VCaP (cell line): ENCODE measurements at regions not wholly inside any gene's neighbourhood (a gene's known extent, or its start where the extent isn't known, plus 50 kb on each side); places are given as distances from the start of the nearest gene placed in this dataset.
"Not testable (repeated sequence)": the region's sequence is repeated elsewhere in the genome, so short reads cannot be mapped to it uniquely, and the experiment has no call there.

ENCODE experiments used
- H3K27ac ChIP-seq: fragments of 450-650 bp; 2 replicates; pipeline ENCODE4 v1.5.1; 2017
- TF ChIP-seq, protein P1 (sequence below): fragments of 450-650 bp; conservative IDR thresholded peaks from 2 replicates; pipeline ENCODE4 v1.5.1; 2017; ENCODE audit warnings: mild to moderate bottlenecking, moderate library complexity

DNA sequence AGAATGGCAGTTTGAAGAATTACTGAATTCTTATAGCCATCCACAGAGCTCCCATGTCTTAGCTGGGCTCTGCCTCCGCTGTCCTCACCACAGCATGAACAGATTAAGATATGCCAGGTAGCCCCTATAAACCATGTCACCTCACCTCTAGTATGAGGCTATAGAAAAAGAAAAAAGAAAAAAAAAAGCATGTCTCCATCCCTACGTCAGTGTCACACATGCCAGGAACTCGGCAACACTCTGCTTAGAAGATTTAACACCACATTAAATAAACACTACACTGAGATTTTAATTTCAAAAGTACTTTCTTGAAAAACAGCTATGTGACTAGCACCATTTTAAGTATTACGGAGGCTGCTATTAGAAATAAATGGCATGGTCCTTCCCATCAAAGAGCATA is 149.4 kb downstream of the CAPZA3 start:
- H3K27ac ChIP-seq: no peak overlapping the region
- TF ChIP-seq, protein P1, sequence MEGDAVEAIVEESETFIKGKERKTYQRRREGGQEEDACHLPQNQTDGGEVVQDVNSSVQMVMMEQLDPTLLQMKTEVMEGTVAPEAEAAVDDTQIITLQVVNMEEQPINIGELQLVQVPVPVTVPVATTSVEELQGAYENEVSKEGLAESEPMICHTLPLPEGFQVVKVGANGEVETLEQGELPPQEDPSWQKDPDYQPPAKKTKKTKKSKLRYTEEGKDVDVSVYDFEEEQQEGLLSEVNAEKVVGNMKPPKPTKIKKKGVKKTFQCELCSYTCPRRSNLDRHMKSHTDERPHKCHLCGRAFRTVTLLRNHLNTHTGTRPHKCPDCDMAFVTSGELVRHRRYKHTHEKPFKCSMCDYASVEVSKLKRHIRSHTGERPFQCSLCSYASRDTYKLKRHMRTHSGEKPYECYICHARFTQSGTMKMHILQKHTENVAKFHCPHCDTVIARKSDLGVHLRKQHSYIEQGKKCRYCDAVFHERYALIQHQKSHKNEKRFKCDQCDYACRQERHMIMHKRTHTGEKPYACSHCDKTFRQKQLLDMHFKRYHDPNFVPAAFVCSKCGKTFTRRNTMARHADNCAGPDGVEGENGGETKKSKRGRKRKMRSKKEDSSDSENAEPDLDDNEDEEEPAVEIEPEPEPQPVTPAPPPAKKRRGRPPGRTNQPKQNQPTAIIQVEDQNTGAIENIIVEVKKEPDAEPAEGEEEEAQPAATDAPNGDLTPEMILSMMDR: no peak

DNA sequence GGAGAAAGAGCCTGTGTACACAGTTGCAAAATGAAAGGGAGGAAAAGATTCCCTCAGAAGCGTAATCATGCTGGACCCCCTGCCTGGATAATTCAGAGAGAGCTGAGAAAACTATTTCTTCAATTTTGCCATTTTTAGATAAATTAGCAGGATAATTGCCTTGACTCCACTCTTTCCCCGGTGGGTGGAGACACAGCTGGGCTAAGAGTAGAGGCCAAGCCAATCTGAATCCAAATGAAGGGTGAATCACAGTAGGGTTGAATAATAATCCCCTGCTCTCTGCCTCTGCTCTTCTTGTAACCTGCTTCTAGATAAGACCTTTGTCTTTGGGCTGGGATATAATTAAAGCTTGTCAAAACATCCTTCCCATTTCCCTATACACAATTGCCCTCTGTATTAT is 150.1 kb downstream of the CAPZA3 start:
- TF ChIP-seq, protein P1: no peak
- H3K27ac ChIP-seq: no peak overlapping the region

DNA sequence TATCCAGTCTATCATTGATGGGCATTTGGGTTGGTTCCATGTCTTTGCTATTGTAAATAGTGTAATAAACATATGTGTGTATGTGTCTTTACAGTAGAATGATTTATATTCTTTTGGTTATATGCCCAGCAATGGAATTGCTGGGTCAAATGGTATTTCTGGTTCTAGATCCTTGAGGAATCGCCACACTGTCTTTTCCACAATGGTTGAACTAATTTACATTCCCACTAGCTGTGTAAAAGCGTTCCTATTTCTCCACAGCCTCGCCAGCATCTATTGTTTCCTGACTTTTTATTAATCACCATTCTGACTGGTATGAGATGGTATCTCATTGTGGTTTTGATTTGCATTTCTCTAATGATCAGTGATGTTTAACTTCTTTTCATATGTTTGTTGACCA is 152.7 kb downstream of the CAPZA3 start:
- not testable (repeated sequence) for H3K27ac ChIP-seq

DNA sequence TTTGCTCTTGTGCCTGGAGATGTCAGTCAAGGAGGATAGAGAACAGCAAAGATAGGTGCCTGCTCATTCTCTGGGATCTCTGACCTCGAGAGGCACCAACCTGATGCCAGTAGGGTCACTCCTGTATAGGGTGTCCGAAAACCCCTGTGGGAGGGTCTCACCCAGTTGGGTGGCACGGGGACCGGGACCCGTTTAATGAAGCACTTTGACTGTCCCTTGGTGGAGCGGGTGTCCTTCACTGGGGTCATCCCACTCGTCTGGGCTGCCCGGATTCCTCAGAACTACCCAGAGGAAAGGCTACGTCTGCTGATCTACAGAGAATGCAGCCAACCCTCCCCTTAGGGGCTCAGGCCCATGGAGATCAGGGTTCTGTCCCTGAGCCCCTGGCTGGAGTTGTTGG is 157.6 kb downstream of the CAPZA3 start:
- TF ChIP-seq, protein P1: no peak
- H3K27ac ChIP-seq: no peak overlapping the region

DNA sequence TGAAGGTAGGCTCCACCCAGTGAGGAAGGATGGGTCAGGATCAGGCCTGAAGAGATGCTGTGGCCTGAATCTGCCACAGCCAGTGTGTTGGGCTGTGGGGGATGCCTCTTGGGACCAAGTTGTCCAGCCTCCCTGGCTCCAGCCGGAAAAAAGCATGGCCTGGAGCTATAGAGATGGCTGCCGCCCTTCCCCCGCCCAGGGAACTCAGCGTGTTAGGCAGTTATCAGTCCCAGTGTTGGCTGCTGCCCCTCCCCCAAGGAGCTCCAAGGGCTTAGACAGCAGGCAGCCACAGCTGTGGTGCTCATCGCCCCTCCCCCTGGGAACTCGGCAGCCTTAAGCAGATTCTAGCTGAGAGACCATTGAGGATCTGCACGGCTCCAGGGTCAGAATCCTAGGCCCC is 158.0 kb downstream of the CAPZA3 start:
- TF ChIP-seq, protein P1: no peak
- H3K27ac ChIP-seq: no peak overlapping the region

DNA sequence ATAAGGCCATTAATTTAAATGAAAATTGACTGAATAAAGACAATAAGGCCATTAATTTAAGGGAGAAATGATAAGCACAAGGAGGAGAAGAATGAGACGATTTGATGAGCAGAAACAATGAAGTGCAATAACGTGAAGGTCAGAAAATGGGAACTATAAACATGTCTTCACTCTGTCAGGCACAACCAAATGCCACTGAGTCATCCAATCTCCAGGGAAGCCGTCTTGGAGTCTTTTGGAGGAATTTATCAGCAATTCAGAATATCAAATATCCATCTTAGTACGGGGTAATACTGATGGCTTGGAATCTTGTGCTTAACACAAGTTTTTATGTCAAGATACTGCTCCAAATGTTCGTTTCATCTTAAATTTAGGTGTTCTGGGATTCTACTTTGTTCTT is 159.9 kb downstream of the CAPZA3 start:
- TF ChIP-seq, protein P1: no peak
- H3K27ac ChIP-seq: no peak overlapping the region

DNA sequence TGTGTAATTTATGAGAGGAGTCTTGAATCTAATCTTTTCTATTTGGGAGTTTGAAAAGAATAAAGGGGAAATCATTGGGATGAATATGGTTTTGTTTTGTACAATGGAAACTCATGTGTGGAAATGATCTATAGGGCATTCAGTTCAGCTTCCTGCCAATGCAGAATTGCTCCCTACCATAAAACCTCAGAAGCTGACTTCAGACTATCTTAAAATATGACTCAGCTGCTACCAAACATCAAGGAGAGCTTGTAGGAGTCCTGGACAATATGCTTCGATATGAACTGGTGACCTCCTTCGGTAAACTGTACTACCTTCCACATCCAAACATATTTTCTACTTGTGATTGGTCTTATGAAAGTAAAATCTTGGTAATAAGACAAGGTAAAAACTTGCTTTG is 160.6 kb downstream of the CAPZA3 start:
- TF ChIP-seq, protein P1: no peak
- H3K27ac ChIP-seq: no peak overlapping the region

DNA sequence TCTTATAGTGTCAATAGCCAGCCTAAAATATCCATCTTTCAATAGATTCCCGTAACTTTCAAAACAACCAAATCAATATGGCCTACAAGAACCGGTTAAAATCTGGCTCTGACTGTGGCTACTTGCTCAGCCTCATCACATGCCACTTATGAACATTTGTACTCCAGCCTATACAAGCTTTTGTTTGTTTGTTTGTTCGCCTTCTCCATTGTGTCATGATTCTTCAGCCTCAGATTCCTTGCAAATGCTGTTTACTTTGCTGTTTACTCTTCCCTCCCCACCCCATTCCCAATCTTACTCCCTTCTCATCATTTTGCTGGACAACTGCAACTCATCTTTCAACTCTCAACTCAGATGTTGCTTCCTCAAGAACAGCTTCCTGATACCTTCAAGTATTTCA is 161.2 kb downstream of the CAPZA3 start:
- H3K27ac ChIP-seq: no peak overlapping the region
- TF ChIP-seq, protein P1: no peak
